H1 (cell line): ENCODE measurements at regions not wholly inside any gene's neighbourhood (a gene's known extent, or its start where the extent isn't known, plus 50 kb on each side); places are given as distances from the start of the nearest gene placed in this dataset.

Experiments
- BCL11A ChIP-seq, 2 experiments: IDR thresholded peaks; one replicate each; pipeline ENCODE4 v1.6.1; 2011; ENCODE audit warnings: low read depth in 2 of 2, low read length in 2 of 2, mild to moderate bottlenecking in 2 of 2
- CTBP2 ChIP-seq: IDR thresholded peaks from 2 replicates; pipeline ENCODE4 v1.7.0; 2011; ENCODE audit warnings: borderline replicate concordance, mild to moderate bottlenecking, moderate library complexity, mixed read lengths, low read length; ENCODE audit not compliant: insufficient read depth, insufficient read length
- ZNF274 ChIP-seq: IDR thresholded peaks from 2 replicates; pipeline ENCODE4 v1.7.0; 2012; ENCODE audit warnings: low read length, borderline replicate concordance; ENCODE audit errors: extremely low read depth

DNA sequence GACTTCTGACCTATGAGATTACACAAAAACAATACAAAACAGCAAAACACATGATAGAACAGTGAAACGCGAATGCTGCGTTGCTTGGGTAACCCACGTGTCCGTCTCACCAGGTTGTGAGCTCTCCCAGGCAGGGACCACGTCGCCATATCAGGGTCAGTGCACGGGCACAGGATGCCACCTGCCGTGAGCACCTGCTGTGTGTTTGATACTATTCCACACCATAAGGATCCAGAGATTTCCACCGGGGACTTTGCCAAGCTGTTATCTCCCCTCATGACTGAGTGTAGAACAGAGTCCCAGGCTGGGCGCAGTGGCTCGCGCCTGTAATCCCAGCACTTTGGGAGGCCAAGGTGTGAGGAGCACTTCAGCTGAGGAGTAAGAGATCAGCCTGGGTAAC is 288.0 kb downstream of the BMP7 start (continued):
- TF ChIP-seq BCL11A (IDR thresholded peaks at IDR 0.05; ENCODE audit: low read depth in 2 of 2, low read length in 2 of 2) (no peak), ZNF274 (no peak), CTBP2 (no peak)
